CD4-positive, alpha-beta T cell treated with Interferon gamma for 1 hour (primary cell): ENCODE measurements at regions not wholly inside any gene's neighbourhood (a gene's known extent, or its start where the extent isn't known, plus 50 kb on each side); places are given as distances from the start of the nearest gene placed in this dataset.
"Not testable (repeated sequence)": the region's sequence is repeated elsewhere in the genome, so short reads cannot be mapped to it uniquely, and the experiment has no call there.

Source experiments
- DNase-seq: peaks from one replicate; pipeline ENCODE4 v3.0.0-alpha.2; 2020

DNA sequence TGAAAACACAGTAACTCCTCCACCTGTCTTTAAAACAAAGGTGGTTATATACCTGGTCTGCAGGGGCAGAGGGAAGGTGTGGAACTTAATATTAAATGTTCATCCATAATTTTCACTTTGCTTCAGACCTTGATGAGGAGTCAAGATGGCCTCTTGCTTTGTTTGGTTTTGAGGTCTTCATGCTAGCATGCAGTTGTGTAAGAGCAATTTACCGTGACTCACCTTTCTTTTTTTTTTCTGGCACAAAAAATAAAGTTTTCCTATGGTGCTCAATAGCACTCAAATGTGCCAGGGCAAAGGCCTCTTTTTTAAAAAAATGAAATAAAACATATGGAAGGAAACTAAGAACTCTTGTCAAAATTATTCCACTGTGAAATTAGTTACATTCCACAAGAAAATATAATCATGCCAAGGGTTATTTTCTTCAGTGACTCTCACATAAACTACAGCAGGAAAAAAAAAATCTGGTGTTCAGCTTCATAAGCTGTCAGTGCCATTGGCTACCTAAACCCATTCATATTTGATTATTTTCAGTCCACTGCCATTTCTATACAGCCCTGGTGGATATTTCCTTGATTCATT is 128.2 kb downstream of the SLC7A11 start:
- DNase-seq: no peak

DNA sequence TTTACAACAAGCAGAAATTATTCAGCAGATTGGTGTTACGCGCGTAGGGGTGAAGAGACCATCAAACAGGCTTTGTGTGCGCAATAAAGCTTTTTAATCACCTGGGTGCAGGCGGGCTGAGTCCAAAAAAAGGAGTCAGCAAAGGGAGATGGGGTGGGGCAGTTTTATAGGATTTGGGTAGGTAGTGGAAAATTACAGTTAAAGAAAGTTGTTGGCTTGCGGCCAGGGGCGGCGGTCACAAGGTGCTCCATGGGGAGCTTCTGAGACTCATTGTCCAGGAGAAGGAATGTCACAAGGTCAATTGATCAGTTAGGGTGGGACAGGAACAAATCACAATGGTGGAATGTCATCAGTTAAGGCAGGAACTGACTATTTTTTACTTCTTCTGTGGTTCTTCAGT is 129.3 kb downstream of the SLC7A11 start:
- DNase-seq: not testable (repeated sequence)

- DNase-seq: no peak
These were observed 129.8 kb downstream of the SLC7A11 start for GRCh38 chr4:138112389-138112788.

DNA sequence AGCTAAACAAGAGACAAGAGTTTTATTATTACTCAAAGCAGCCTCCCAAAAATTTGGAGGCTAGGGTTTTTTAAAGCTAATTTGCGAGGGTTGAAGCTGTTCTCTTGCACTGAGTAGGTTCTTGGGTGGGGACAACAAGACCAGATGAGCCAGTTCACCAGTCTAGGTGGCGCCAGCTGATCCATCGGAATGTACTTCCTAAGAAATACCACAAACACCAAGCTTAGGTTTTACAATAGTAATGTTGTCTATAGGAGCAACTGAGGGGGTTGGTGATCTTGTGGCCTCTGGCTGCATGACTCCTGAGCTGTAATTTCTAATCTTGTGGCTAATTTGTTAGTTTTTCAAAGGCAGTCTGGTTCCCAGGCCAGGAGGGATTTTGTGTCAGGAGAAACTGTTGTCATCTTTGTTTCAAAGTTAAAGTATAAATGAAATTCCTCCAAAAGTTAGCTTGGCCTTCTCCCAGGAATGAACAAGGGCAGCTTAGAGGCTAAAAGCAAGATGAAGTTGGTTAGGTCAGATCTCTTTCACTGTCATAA is 130.6 kb downstream of the SLC7A11 start:
- no peak for DNase-seq

- no peak for DNase-seq
These were observed 131.3 kb downstream of the SLC7A11 start for GRCh38 chr4:138110815-138111214.

DNA sequence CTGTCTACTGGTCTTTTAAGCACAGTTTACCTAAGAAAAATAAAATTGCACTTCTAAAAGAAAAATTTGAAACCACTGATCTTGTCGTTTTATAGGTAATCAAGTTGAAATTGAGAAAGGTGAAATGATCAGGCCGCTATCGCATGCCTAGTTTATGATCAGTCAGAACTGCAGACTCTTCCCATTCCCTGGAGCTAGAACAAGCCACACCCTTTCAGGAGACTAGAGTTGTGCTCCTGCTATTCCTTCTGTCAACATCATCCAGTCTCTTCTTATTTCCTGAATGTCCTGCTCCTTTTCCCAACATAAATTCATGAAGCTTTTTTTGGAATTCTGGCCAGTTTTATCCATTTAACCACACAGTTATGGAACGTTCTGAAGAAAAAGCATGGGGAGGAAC is 135.1 kb downstream of the SLC7A11 start:
- no peak for DNase-seq

DNA sequence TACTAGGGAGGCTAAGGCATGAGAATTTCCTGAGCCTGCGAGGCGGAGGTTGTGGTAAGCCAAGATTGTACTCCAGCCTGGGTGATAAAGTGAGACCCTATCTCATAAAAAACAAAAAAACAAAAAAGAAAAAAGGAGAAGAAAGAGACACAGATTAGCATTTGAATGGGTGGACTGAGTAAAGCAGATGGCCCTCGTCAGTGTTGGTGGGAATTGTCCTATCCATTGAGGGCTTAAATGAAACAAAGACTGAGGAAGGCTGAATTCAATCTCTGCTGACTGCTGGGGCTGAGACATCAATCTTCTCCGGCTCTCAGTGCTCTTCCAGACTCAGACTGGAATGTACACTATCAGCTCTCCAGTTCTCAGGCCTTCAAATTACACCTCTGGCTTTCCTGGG is 136.8 kb downstream of the SLC7A11 start:
- no peak for DNase-seq

- no peak for DNase-seq
These were observed 137.9 kb downstream of the SLC7A11 start for GRCh38 chr4:138104284-138104680.

DNA sequence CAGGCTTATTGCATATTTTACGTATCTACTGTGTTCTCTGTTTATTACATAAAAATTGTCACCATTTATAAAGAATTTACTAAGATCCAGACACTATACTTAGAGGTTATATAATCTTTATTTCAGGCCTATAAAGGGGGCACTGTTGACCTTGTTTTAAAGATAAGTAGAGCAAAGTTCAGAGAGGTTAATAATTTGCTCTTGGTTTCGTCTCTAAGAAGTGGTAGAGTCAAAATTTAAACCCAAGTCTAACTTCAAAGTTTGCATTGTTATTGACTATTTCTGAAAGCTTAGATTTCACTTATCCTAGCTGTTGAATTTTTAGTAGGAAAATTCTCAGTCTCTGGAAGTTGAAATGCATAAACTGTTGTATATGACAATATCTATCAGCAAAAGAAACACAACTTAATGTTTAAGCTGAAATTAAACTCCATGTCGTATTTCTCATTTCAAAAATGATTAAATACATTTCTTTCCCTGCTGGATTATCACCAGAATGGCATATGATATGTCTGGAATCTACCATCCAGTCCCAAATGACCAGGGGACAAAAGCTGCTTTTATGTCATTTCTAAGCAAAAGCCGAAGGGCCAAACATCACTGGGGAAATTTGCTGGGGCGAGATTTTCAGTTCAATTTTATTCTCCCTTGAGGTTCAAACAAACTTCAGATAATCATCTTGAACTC is 138.4 kb downstream of the SLC7A11 start:
- DNase-seq: no peak

GRCh38 chr4:138099385-138099784 is 142.8 kb downstream of the SLC7A11 start:
- DNase-seq: no peak

DNA sequence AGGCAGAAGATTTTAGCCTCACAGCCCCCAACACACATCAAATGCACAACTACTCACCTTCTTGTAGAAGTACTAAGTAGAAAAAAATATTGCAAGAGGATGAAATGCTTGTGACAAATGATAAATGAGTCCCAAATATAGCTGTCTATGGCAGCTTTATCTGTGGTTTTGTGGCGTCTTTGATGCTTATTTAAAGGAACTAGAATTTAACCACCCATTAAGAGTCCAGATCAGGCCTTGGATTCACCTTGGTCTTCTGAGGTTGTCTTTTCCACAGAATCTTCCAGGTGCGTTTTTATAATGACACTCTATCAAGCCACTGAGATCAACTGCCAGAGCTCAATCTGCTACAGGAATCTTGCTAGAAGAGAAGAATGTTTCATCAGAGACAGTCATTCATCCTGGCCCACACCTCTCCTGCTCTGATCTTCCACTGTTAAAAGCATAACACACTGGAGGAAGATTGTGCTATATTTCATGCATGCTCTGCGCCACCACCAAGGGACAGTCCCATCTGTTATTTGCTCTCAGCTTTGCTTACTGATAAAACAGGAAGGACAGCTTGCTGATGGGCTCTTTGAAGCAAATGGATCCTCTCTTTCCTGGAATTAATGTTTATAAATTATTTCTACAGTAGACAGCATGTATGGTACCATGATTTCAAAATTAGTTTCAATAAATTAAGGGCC is 144.1 kb downstream of the SLC7A11 start:
- no peak for DNase-seq

DNA sequence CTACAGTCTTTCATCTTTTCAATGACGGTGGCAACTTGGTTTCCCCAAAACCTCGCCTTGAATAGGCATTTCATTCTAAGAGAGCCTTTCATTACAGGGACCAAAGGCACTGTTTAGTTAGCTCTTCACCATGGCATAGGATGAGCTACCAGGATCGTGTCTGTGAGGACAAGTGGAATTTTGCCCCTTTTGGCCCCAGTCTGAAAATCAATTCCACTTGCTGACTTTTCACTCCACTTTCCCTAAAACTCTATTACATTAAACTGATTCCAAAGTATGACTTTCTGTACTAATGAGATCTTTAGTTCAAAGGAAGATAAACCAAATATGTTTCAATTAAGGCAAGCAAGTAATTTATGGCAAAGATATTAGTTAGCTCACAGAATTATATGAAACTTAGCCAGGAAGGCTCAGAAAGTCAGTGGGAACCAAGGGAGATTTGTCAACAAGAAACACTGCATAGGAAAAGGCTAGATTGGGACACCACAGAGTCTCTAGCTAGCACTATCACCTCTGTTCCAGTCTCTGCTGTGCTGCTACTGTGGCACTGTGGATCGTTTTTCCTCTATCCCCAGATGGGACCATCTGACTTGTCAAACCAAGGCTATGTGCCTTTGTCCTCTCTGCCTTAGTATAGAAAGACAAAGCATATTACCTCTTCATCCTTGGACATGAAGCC is 145.6 kb downstream of the SLC7A11 start:
- no peak for DNase-seq

DNA sequence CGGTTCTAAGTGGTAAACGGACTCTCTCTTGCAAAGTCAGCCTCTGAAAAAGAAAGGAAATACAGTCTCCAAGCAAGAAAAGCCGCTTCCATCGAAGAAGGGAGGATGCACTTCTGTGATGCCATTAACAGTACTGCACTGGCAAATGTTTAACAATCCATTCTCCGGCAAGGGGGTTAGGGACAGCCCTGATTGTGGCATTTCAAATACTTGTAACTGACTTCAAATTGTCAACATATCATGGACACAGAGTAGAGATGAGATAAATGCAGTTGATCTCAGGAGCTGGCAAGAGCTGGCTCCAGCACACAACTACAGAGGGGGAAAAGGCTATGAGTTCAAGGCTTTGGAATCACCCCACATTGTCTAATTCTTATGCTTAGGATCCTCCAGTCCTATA is 146.8 kb downstream of the SLC7A11 start:
- no peak for DNase-seq

DNA sequence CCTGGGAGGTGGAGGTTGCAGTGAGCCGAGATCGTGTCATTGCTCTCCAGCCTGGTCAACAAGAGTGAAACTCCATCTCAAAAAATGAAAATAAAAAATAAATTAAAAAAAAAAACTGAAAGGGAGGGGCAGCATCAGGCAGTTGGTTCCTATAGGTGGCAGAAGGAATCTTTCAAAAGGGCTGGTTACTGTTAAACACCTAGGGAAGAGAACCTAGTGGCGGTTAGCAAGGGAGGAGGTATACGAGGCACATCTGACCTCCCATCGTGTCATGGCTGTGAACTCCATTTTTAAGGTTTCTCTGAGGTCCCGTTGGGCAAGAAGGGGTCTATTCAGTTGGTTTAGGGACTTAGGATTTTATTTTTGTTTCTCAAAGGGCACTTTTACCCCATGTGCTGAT is 150.1 kb downstream of the SLC7A11 start:
- DNase-seq: no peak

DNA sequence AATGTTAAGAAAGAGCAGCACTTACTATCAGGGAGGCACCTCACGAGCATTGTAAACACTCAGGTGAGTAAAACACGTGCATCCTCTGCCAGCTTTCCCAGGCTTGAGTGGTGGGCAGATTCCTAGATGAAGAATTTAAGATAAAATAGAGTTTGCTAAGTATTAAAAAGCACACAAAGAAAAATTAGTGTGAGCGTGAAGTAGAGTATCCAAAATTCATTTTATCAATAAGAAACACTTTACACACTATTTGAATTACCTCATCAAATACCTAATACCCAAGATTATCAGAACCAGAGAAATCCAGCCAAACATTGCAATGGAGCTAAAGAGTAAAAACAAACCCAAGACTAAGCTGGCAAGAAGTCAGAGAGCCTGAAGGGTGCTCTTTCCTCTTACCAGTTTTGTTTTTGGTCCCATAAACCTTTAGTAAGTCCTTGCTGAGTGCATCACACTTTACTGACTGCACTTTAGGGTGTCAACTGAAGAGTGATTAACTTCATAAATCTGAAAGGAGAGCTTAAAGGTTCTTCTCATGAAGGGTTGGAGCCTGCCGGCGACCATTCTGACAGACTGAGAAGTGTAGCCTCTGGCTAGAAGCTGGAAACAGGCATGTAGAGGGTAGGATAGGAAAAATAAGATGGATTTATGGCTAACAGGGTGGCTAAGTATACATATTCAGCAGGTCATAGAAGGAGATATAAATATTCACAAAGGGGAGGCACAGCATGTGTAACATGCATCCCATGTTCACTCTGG is 151.1 kb downstream of the SLC7A11 start:
- DNase-seq: no peak

GRCh38 chr4:138090150-138090917 is 151.8 kb downstream of the SLC7A11 start:
- DNase-seq: no peak

- DNase-seq: no peak
These were observed 153.5 kb downstream of the SLC7A11 start for GRCh38 chr4:138088449-138089208.

GRCh38 chr4:138087066-138087719 is 155.0 kb downstream of the SLC7A11 start:
- DNase-seq: no peak

DNA sequence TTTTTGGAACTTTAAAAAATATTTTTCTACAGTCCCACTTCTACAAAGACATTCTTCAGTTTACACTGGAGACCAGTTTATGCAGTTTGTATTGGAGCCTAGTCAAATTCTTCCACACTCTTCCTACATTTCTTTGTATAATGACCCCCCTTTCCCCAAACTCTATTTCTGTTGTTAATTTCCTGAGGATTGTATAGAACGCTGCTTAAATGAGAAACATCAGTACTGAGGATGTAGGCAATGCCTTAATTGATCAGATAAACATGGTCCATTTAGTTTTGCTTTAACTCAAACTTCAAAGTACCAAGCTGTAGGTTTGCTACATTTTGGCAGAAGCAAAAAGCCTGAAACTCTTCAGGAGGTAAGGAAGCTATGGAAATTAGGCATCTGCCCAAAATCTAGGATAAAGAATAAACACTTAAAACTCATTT is 155.5 kb downstream of the SLC7A11 start:
- DNase-seq: no peak

GRCh38 chr4:138085736-138086305 is 156.3 kb downstream of the SLC7A11 start:
- DNase-seq: no peak
